Activated CD4-positive, alpha-beta T cell treated with anti-CD3 and anti-CD28 coated beads, Interleukin-2, amount 10 ng/mL, durations not matched to agents 24 days and 14 days (primary cell): ENCODE measurements at regions not wholly inside any gene's neighbourhood (a gene's known extent, or its start where the extent isn't known, plus 50 kb on each side); places are given as distances from the start of the nearest gene placed in this dataset.
"Not testable (repeated sequence)": the region's sequence is repeated elsewhere in the genome, so short reads cannot be mapped to it uniquely, and the experiment has no call there.

Experiments
- DNase-seq: peaks from one replicate; pipeline ENCODE4 v3.0.0; 2022
- H3K27ac Mint-ChIP-seq: one replicate; pipeline ENCODE4 v1.8.0; 2022; ENCODE audit warnings: mild to moderate bottlenecking, mixed read lengths
- H3K27me3 Mint-ChIP-seq: one replicate; pipeline ENCODE4 v1.8.0; 2022; ENCODE audit warnings: mixed read lengths
- H3K36me3 Mint-ChIP-seq: one replicate; pipeline ENCODE4 v1.8.0; 2022; ENCODE audit warnings: low read depth, mild to moderate bottlenecking, mixed read lengths
- H3K4me1 Mint-ChIP-seq: one replicate; pipeline ENCODE4 v1.8.0; 2021; ENCODE audit warnings: mixed read lengths
- H3K4me3 Mint-ChIP-seq: one replicate; pipeline ENCODE4 v1.8.0; 2022; ENCODE audit warnings: mild to moderate bottlenecking, moderate library complexity, mixed read lengths
- H3K9me3 Mint-ChIP-seq: one replicate; pipeline ENCODE4 v1.8.0; 2021; ENCODE audit warnings: mixed read lengths
- intact Hi-C: fragments of 100-400 bp; cut with micrococcal nuclease; formaldehyde crosslinking; loops from one replicate; pipeline ENCODE4 v1.15.1; 2023

- Mint-ChIP-seq H3K27me3 (no peaks in the 10 kb centered on the region), H3K36me3 (no peaks in the 10 kb centered on the region), H3K4me1 (no peaks in the 10 kb centered on the region), H3K4me3 (no peak overlapping the region), H3K9me3 (no peaks in the 10 kb centered on the region), H3K27ac (no peak overlapping the region)
- intact Hi-C loops: no loop called here
- DNase-seq: no peak
These were observed 1134.9 kb upstream of the FAM98A start for GRCh38 chr2:34734042-34734441.

- H3K27me3 Mint-ChIP-seq: no peaks in the 10 kb centered on the region
- intact Hi-C loops: no loop called here
- H3K9me3 Mint-ChIP-seq: no peaks in the 10 kb centered on the region
- no peaks in the 10 kb centered on the region for H3K36me3 Mint-ChIP-seq
- H3K4me1 Mint-ChIP-seq: no peaks in the 10 kb centered on the region
- H3K27ac Mint-ChIP-seq: no peak overlapping the region
- no peak for DNase-seq
- no peak overlapping the region for H3K4me3 Mint-ChIP-seq
These were observed 1132.2 kb upstream of the FAM98A start for GRCh38 chr2:34731292-34731691.

GRCh38 chr2:34729845-34730244, 1130.7 kb upstream of the FAM98A start:
- H3K27ac Mint-ChIP-seq: no peak overlapping the region
- no peak overlapping the region for H3K4me3 Mint-ChIP-seq
- no peaks in the 10 kb centered on the region for H3K4me1 Mint-ChIP-seq
- no peaks in the 10 kb centered on the region for H3K27me3 Mint-ChIP-seq
- no peaks in the 10 kb centered on the region for H3K36me3 Mint-ChIP-seq
- peaks cover under 1% of the 10 kb centered on the region for H3K9me3 Mint-ChIP-seq
- intact Hi-C loops: no loop called here
- DNase-seq: no peak

GRCh38 chr2:34724107-34724506, 1125.0 kb upstream of the FAM98A start:
- intact Hi-C loops: no loop called here
- no peak overlapping the region for H3K4me3 Mint-ChIP-seq
- H3K36me3 Mint-ChIP-seq: no peaks in the 10 kb centered on the region
- no peaks in the 10 kb centered on the region for H3K27me3 Mint-ChIP-seq
- no peak for DNase-seq
- H3K4me1 Mint-ChIP-seq: no peaks in the 10 kb centered on the region
- H3K9me3 Mint-ChIP-seq: peaks cover 5% of the 10 kb centered on the region
- H3K27ac Mint-ChIP-seq: no peak overlapping the region

GRCh38 chr2:34723683-34724082, 1124.6 kb upstream of the FAM98A start:
- H3K4me1 Mint-ChIP-seq: no peaks in the 10 kb centered on the region
- H3K4me3 Mint-ChIP-seq: no peak overlapping the region
- no peaks in the 10 kb centered on the region for H3K36me3 Mint-ChIP-seq
- H3K9me3 Mint-ChIP-seq: peaks cover 9% of the 10 kb centered on the region
- no peak for DNase-seq
- intact Hi-C loops: no loop called here
- H3K27ac Mint-ChIP-seq: no peak overlapping the region
- H3K27me3 Mint-ChIP-seq: no peaks in the 10 kb centered on the region

GRCh38 chr2:34719206-34719605, 1120.1 kb upstream of the FAM98A start:
- intact Hi-C loops: no loop called here
- Mint-ChIP-seq H3K36me3 (no peaks in the 10 kb centered on the region), H3K4me1 (no peaks in the 10 kb centered on the region), H3K27me3 (no peaks in the 10 kb centered on the region), H3K9me3 (peaks cover 11% of the 10 kb centered on the region), H3K27ac (no peak overlapping the region), H3K4me3 (no peak overlapping the region)
- no peak for DNase-seq

- H3K36me3 Mint-ChIP-seq: no peaks in the 10 kb centered on the region
- DNase-seq: no peak
- peaks cover 3% of the 10 kb centered on the region for H3K9me3 Mint-ChIP-seq
- intact Hi-C loops: no loop called here
- no peaks in the 10 kb centered on the region for H3K27me3 Mint-ChIP-seq
- H3K27ac Mint-ChIP-seq: no peak overlapping the region
- no peaks in the 10 kb centered on the region for H3K4me1 Mint-ChIP-seq
- H3K4me3 Mint-ChIP-seq: no peak overlapping the region
These were observed 1106.6 kb upstream of the FAM98A start for GRCh38 chr2:34705551-34706247.

GRCh38 chr2:34703292-34703691, 1104.2 kb upstream of the FAM98A start:
- Mint-ChIP-seq H3K27ac (no peak overlapping the region), H3K36me3 (no peaks in the 10 kb centered on the region), H3K9me3 (peaks cover 3% of the 10 kb centered on the region), H3K27me3 (no peaks in the 10 kb centered on the region), H3K4me1 (no peaks in the 10 kb centered on the region), H3K4me3 (no peak overlapping the region)
- intact Hi-C loops: no loop called here
- DNase-seq: no peak

- DNase-seq, H3K27ac Mint-ChIP-seq, H3K4me1 Mint-ChIP-seq, H3K36me3 Mint-ChIP-seq, H3K27me3 Mint-ChIP-seq, intact Hi-C loops, H3K9me3 Mint-ChIP-seq, H3K4me3 Mint-ChIP-seq: not testable (repeated sequence)
These were observed 1103.3 kb upstream of the FAM98A start for GRCh38 chr2:34702391-34702790.

GRCh38 chr2:34677591-34677990, 1078.5 kb upstream of the FAM98A start:
- DNase-seq, H3K27ac Mint-ChIP-seq, H3K4me1 Mint-ChIP-seq, H3K27me3 Mint-ChIP-seq, H3K4me3 Mint-ChIP-seq, intact Hi-C loops, H3K9me3 Mint-ChIP-seq, H3K36me3 Mint-ChIP-seq: not testable (repeated sequence)

- H3K4me1 Mint-ChIP-seq, intact Hi-C loops, H3K27ac Mint-ChIP-seq, H3K4me3 Mint-ChIP-seq, H3K9me3 Mint-ChIP-seq, H3K27me3 Mint-ChIP-seq, H3K36me3 Mint-ChIP-seq, DNase-seq: not testable (repeated sequence)
These were observed 1078.0 kb upstream of the FAM98A start for GRCh38 chr2:34677119-34677531.

- no peaks in the 10 kb centered on the region for H3K4me1 Mint-ChIP-seq
- H3K36me3 Mint-ChIP-seq: no peaks in the 10 kb centered on the region
- no peak overlapping the region for H3K4me3 Mint-ChIP-seq
- H3K27ac Mint-ChIP-seq: no peak overlapping the region
- H3K27me3 Mint-ChIP-seq: no peaks in the 10 kb centered on the region
- no peak for DNase-seq
- intact Hi-C loops: no loop called here
- no peaks in the 10 kb centered on the region for H3K9me3 Mint-ChIP-seq
These were observed 1071.4 kb upstream of the FAM98A start for GRCh38 chr2:34670482-34670881.

GRCh38 chr2:34666821-34667220, 1067.7 kb upstream of the FAM98A start:
- Mint-ChIP-seq H3K27me3 (no peaks in the 10 kb centered on the region), H3K9me3 (no peaks in the 10 kb centered on the region), H3K4me1 (no peaks in the 10 kb centered on the region), H3K36me3 (no peaks in the 10 kb centered on the region), H3K4me3 (no peak overlapping the region), H3K27ac (no peak overlapping the region)
- intact Hi-C loops: no loop called here
- DNase-seq: no peak

GRCh38 chr2:34664266-34664665, 1065.2 kb upstream of the FAM98A start:
- intact Hi-C loops: no loop called here
- Mint-ChIP-seq H3K4me1 (no peaks in the 10 kb centered on the region), H3K4me3 (no peak overlapping the region), H3K36me3 (no peaks in the 10 kb centered on the region), H3K9me3 (no peaks in the 10 kb centered on the region), H3K27me3 (no peaks in the 10 kb centered on the region), H3K27ac (no peak overlapping the region)
- DNase-seq: no peak

- no peak overlapping the region for H3K27ac Mint-ChIP-seq
- no peaks in the 10 kb centered on the region for H3K9me3 Mint-ChIP-seq
These were observed 1064.2 kb upstream of the FAM98A start for GRCh38 chr2:34663314-34663713.

More at GRCh38 chr2:34663314-34663713, 1064.2 kb upstream of the FAM98A start:
- Mint-ChIP-seq H3K27me3 (no peaks in the 10 kb centered on the region), H3K36me3 (no peaks in the 10 kb centered on the region), H3K4me3 (no peak overlapping the region), H3K4me1 (no peaks in the 10 kb centered on the region)
- intact Hi-C loops: no loop called here
- no peak for DNase-seq
